HG03064 (cell line): ENCODE measurements at regions not wholly inside any gene's neighbourhood (a gene's known extent, or its start where the extent isn't known, plus 50 kb on each side); places are given as distances from the start of the nearest gene placed in this dataset.

Experiments
- ATAC-seq: cut with Tn5 transposase; IDR thresholded peaks from one replicate; pipeline ENCODE4 v1.9.1; 2021; ENCODE audit warnings: low read depth; ENCODE audit not compliant: unreplicated experiment

DNA sequence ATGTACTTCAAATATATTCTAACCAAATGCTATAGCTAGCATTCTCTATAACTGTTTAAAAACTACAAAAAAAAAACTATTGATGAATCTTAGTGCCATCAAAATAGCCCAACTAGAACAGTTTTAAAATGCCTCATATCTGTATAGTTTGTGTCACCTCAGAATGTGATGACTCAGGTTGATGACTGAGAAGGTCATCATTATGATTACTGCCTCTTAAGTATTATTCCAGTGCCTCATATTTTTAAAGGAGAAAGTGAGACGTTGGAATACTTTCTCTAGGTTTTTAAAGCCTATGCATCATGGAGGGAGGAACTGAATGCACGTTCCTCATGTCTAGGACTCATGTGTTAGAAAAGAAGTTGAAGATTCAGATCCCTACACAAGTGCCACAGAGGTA is 88.2 kb downstream of the TMA16 start:
- no peak for ATAC-seq

DNA sequence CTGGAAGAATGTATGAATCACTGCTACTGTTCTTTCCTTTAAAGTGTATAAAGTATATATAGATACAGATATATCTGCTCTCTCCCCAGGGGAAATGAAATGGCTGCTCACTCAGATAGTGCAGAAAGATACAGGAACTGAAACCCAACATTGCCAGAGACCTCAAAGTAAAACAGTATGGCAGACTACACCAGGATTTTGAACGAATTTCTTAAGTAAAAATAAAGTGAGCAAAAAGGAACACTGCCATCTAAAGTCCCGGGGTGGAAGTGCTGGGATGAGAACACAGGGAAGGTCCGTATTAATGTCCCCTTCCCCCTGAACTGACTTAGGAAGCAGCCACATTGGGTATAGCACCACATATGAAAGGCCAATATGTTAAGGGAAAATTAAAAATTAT is 93.4 kb downstream of the TMA16 start:
- peak; percentile 45 for ATAC-seq

- no peak for ATAC-seq
These were observed 94.0 kb downstream of the TMA16 start for GRCh38 chr4:163588532-163588931.

GRCh38 chr4:163590103-163590502 is 95.6 kb downstream of the TMA16 start:
- ATAC-seq: peak; percentile 39

GRCh38 chr4:163590619-163591264 is 96.3 kb downstream of the TMA16 start:
- ATAC-seq: no peak

- peak; percentile 87 for ATAC-seq
These were observed 97.1 kb downstream of the TMA16 start for GRCh38 chr4:163591614-163592020.

- ATAC-seq: no peak
These were observed 97.7 kb downstream of the TMA16 start for GRCh38 chr4:163592212-163592611.

DNA sequence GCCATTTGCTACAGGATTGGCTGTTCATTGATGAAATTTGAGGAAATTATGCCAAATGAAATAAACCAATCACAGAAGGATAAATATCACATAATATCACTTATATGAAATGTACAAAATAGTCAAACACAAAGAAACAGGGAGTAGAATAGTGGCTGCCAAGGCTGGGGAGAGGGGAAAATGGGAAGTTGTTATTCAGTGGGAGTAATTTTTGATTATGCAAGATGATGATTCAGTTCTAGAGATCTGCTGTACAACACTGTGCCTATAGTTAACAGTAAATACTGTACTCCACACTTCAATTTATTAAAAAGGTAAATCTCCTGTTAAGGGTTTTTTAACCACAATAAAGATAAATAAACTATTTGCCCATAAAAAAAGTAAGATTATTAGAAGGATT is 101.1 kb downstream of the TMA16 start:
- ATAC-seq: no peak

- ATAC-seq: no peak
These were observed 103.5 kb downstream of the TMA16 start for GRCh38 chr4:163598028-163598427.

DNA sequence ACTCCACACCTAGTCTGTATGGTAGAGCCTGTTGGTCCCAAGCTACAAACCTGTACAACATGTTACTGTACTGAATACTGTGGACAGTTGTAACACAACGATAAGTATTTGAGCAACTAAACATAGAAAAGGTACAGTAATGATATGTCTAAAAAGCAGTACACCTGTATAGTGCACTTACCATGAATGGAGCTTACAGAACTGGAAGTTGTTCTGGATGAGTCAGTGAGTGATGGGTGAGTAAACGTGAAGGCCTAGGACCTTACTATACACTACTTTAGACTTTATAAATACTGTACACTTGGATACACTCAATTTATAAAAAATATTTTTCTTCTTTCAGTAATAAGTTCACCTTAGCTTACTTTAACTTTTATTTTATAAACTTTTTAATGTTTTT is 104.0 kb downstream of the TMA16 start:
- ATAC-seq: no peak

GRCh38 chr4:163600727-163601126 is 106.2 kb downstream of the TMA16 start:
- ATAC-seq: peak; percentile 49

DNA sequence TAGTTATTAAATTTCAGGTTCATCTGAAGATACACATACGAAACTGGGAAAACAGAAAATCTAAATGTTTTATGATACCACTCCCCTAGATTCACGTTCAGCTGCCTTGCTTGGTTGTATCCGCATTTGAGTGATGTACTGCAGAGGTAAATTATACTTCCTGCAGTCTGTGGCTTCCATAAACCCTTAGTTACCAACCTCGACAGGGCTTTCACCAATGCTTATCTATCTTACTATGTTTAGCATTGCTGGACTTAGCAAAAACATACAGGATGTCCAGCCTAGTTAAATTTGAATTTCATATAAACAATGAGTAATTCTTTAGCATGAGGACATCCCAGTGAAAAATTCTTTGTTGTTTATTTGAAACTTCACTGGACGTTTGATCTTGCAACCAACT is 108.8 kb downstream of the TMA16 start:
- ATAC-seq: no peak

GRCh38 chr4:163606896-163607691 is 112.6 kb downstream of the TMA16 start:
- no peak for ATAC-seq

DNA sequence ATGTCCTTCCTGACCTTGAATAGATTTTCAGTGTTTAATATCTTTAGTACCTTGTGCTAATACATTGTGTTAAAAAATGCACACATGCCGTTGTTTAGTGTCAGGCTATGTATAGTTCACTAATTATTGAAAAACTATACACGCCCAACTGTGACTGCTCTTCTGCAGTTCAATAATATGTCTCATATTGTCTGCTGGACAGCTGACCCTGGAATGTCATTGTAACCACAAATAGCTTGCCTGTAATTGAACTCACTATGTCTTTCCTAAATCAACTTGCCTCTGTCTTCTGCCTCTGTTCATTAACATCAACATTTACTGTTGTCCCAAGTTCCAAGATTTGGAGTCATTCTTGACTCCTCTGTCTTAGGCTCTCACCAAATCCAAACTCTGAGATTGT is 114.5 kb downstream of the TMA16 start:
- ATAC-seq: no peak

DNA sequence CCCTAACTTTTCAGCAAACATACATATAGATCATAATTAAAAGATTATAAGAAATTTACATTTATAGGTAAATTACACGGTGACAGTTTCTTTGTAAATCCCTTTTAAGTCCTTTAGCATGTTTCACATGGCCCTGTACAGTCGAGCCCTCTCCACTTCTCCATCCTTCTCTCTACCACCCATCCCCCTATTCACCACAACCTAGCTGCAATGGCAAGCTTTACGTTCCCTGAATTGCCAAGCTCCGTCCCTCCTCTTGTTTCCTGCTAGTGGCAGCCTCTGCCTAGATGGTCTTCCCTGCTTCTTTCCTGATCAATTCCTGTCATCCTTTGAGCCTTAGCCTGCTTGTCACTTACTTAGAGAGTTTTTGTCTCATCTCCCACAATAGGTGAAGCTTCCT is 116.2 kb downstream of the TMA16 start:
- ATAC-seq: no peak

DNA sequence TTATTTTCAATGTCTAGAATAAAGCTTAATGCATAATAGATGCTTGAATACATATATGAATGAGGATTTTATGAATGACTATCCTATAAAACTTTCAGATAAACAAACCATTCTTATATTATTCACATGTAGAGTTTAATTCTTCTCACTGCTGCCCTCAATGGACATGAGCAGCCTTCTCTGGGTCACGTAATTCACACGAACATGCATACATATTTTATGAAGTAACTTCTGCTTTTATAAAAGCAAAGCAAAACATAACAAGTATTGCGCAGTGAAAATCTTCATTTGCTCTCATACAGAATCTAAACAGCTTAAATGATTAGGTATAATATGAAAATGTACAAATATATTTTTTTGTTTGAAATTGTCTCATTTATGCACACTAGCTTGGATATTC is 116.7 kb downstream of the TMA16 start:
- no peak for ATAC-seq

DNA sequence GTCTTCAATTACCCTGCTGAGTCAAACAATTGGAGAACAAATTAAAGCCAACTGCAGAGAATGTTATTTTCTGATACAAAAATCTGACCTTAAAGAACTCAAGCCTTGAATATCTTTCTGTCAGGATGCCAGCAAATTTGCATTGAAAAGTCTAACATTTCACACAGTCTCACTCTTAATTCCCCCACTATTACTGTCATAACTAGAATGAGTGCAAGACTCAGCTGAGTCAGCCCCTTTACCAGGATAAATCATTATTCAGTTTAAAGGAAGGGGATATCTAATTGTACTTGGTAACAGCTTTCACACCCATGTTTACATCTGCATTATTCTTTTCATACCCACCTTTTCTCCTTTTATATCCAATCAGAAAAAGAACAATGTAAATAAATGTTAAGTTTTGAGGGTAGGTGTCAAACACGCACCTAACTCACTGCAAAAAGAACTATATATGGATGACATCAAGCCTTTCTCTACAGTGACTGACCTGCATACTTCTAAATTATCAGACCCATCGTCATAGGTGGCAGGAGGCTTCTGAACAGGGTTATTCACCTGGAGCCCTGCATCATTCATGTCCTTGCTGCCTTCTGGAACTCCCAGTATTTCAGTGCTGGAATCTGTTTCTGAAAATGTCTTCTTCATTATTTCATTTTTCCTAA is 117.4 kb downstream of the TMA16 start:
- peak; percentile 78 for ATAC-seq

- no peak for ATAC-seq
These were observed 118.3 kb downstream of the TMA16 start for GRCh38 chr4:163612762-163613161.

- ATAC-seq: no peak
These were observed 118.9 kb downstream of the TMA16 start for GRCh38 chr4:163613383-163613782.

DNA sequence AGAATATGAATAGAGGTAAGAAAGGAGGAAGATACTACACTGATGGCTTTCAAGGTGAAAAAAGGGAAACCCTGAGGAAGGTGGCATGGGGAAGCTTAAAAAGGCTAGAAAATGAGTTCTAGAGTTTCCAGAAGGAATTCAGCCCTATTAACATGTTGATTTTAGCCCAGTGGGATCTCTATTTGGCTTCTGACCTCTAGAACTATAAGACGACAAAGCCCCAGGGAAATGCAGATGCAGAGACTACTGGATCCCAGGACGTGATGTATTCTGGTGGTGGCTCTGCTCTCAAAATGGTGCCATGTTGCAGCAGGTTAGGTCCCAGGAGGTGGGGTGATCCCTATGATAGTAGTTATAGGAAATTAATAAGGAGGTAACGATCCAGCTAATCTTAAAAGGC is 120.4 kb downstream of the TMA16 start:
- no peak for ATAC-seq

GRCh38 chr4:163618845-163619244 is 124.4 kb downstream of the TMA16 start:
- no peak for ATAC-seq

DNA sequence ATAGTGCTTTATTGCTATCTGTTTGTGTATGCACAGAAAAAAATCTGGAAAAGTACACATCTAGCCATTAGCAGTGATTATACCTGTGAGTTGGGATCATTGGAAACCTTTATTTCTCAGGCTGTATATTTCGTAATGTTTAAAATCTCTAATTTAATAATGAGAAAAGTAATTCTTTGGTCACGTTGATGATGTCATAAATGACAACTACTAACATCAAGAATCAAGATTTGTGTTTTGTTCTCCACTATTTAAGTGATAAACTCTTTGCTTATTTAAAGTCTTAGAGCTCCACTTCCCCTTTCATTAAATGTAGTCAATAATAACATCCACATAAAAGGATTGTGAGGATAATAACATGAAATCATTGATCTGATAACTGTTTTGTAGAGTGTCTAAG is 126.2 kb downstream of the TMA16 start:
- no peak for ATAC-seq
